ENCODE measurements at regions not wholly inside any gene's neighbourhood (a gene's known extent, or its start where the extent isn't known, plus 50 kb on each side); places are given as distances from the start of the nearest gene placed in this dataset.
"Not testable (repeated sequence)": the region's sequence is repeated elsewhere in the genome, so short reads cannot be mapped to it uniquely, and the experiment has no call there.

GRCh38 chr13:23053711-23054110 lies 127.1 kb upstream of the SGCG start:
- not testable (repeated sequence) for TF ChIP-seq CTCF (conservative IDR thresholded peaks at IDR 0.05; ENCODE audit: low read depth, low read length); EZH2phosphoT487 (IDR thresholded peaks at IDR 0.05; ENCODE audit: borderline replicate concordance, low read length); EZH2 (IDR thresholded peaks at IDR 0.05; ENCODE audit: low read length, unreplicated experiment)
